H9 (cell line): ENCODE measurements at regions not wholly inside any gene's neighbourhood (a gene's known extent, or its start where the extent isn't known, plus 50 kb on each side); places are given as distances from the start of the nearest gene placed in this dataset.

Experiments used
- DNase-seq: peaks from one replicate; pipeline ENCODE4 v3.0.0-alpha.2; 2017
- H2AFZ ChIP-seq: one replicate; pipeline ENCODE4 v1.6.1; 2013; ENCODE audit warnings: mild to moderate bottlenecking, low read length, control low read depth, moderate library complexity
- H2AK5ac ChIP-seq: 2 replicates; pipeline ENCODE4 v1.6.1; 2013; ENCODE audit warnings: low read length, control low read depth, mixed read lengths; ENCODE audit not compliant: insufficient read length
- H2BK120ac ChIP-seq: one replicate; pipeline ENCODE4 v1.6.1; 2013; ENCODE audit warnings: low read depth, mild to moderate bottlenecking, low read length, control low read depth, inconsistent platforms; ENCODE audit not compliant: poor library complexity, severe bottlenecking
- H2BK12ac ChIP-seq: 2 replicates; pipeline ENCODE4 v1.6.1; 2013; ENCODE audit warnings: low read length, control low read depth, mixed read lengths, low read depth; ENCODE audit not compliant: insufficient read length
- H2BK15ac ChIP-seq: 2 replicates; pipeline ENCODE4 v1.6.1; 2013; ENCODE audit warnings: low read depth, low read length, control low read depth
- H2BK20ac ChIP-seq: one replicate; pipeline ENCODE4 v1.6.1; 2013; ENCODE audit warnings: low read depth, mild to moderate bottlenecking, low read length, control low read depth, inconsistent platforms; ENCODE audit not compliant: poor library complexity, severe bottlenecking
- H2BK5ac ChIP-seq: 2 replicates; pipeline ENCODE4 v1.6.1; 2013; ENCODE audit warnings: low read length, control low read depth, mixed read lengths; ENCODE audit not compliant: insufficient read length
- H3K14ac ChIP-seq: 2 replicates; pipeline ENCODE4 v1.6.1; 2013; ENCODE audit warnings: low read length, control low read depth; ENCODE audit not compliant: insufficient read depth
- H3K18ac ChIP-seq: 2 replicates; pipeline ENCODE4 v1.6.1; 2013; ENCODE audit warnings: low read depth, mild to moderate bottlenecking, mixed read lengths, low read length, control low read depth; ENCODE audit not compliant: insufficient read length
- H3K23ac ChIP-seq: 2 replicates; pipeline ENCODE4 v1.6.1; 2013; ENCODE audit warnings: low read length, control low read depth, mixed read lengths, low read depth; ENCODE audit not compliant: insufficient read length
- H3K23me2 ChIP-seq: 2 replicates; pipeline ENCODE4 v1.6.1; 2013; ENCODE audit warnings: low read depth, mild to moderate bottlenecking, mixed read lengths, low read length, control low read depth; ENCODE audit not compliant: insufficient read length, poor library complexity, severe bottlenecking
- H3K27ac ChIP-seq: 2 replicates; pipeline ENCODE4 v1.5.1; 2013; ENCODE audit warnings: low read length, control low read depth, mixed read lengths, low read depth; ENCODE audit not compliant: insufficient read length
- H3K27me3 ChIP-seq: 2 replicates; pipeline ENCODE4 v1.6.1; 2013; ENCODE audit warnings: low read length, control low read depth, inconsistent platforms; ENCODE audit not compliant: insufficient read depth
- H3K4ac ChIP-seq: 2 replicates; pipeline ENCODE4 v1.6.1; 2013; ENCODE audit warnings: low read depth, mild to moderate bottlenecking, control low read depth, inconsistent platforms, low read length, moderate library complexity
- H3K4me1 ChIP-seq: 2 replicates; pipeline ENCODE4 v1.6.1; 2013; ENCODE audit warnings: low read length, control low read depth, inconsistent platforms; ENCODE audit not compliant: insufficient read depth
- H3K4me2 ChIP-seq: 2 replicates; pipeline ENCODE4 v1.6.1; 2013; ENCODE audit warnings: low read length, control low read depth, mixed read lengths; ENCODE audit not compliant: insufficient read length, insufficient read depth
- H3K56ac ChIP-seq: 2 replicates; pipeline ENCODE4 v1.6.1; 2013; ENCODE audit warnings: low read depth, mild to moderate bottlenecking, mixed read lengths, low read length, control low read depth; ENCODE audit not compliant: insufficient read length
- H3K79me1 ChIP-seq: 2 replicates; pipeline ENCODE4 v1.6.1; 2013; ENCODE audit warnings: low read depth, mild to moderate bottlenecking, moderate library complexity, low read length, control low read depth, inconsistent platforms; ENCODE audit not compliant: insufficient read depth, poor library complexity, severe bottlenecking
- H3K79me2 ChIP-seq: 2 replicates; pipeline ENCODE4 v1.6.1; 2013; ENCODE audit warnings: low read length, control low read depth, inconsistent platforms; ENCODE audit not compliant: insufficient read depth
- H3K9ac ChIP-seq: 2 replicates; pipeline ENCODE4 v1.6.1; 2013; ENCODE audit warnings: low read length, control low read depth, mixed read lengths; ENCODE audit not compliant: insufficient read length; ENCODE audit errors: extremely low read depth
- H3K9me3 ChIP-seq: one replicate; pipeline ENCODE4 v1.6.1; 2013; ENCODE audit warnings: low read depth, low read length, inconsistent platforms; ENCODE audit not compliant: control insufficient read depth
- H3T11ph ChIP-seq: one replicate; pipeline ENCODE4 v1.6.1; 2013; ENCODE audit warnings: mild to moderate bottlenecking, low read length, control low read depth, inconsistent platforms
- H4K20me1 ChIP-seq: one replicate; pipeline ENCODE4 v1.6.1; 2013; ENCODE audit not compliant: control insufficient read depth, insufficient read length, insufficient read depth
- H4K5ac ChIP-seq: 2 replicates; pipeline ENCODE4 v1.6.1; 2013; ENCODE audit warnings: low read depth, mild to moderate bottlenecking, mixed read lengths, low read length, control low read depth; ENCODE audit not compliant: insufficient read length
- H4K8ac ChIP-seq: replicated peaks from 2 replicates; pipeline ENCODE4 v1.6.1; 2013; ENCODE audit warnings: low read length, control low read depth, mixed read lengths, low read depth; ENCODE audit not compliant: insufficient read length
- H4K91ac ChIP-seq: 2 replicates; pipeline ENCODE4 v1.6.1; 2013; ENCODE audit warnings: low read depth, mild to moderate bottlenecking, moderate library complexity, mixed read lengths, low read length, control low read depth; ENCODE audit not compliant: insufficient read length
- H3K27ac Mint-ChIP-seq, 3 experiments: 2 replicates in 2 of 3; 3 replicates in 1 of 3; pipeline ENCODE4 v1.8.0; 2020 to 2021; ENCODE audit warnings: mixed read lengths in 3 of 3, mild to moderate bottlenecking in 1 of 3, moderate library complexity in 1 of 3
- H3K27me3 Mint-ChIP-seq: 2 replicates; pipeline ENCODE4 v1.8.0; 2021; ENCODE audit warnings: low read depth, mild to moderate bottlenecking, moderate library complexity, mixed read lengths
- H3K36me3 Mint-ChIP-seq, 3 experiments: 2 replicates in 2 of 3; 3 replicates in 1 of 3; pipeline ENCODE4 v1.8.0; 2020 to 2021; ENCODE audit warnings: low read depth in 3 of 3, mixed read lengths in 3 of 3; ENCODE audit not compliant: insufficient read depth in 1 of 3
- H3K4me1 Mint-ChIP-seq, 2 experiments: 2 replicates each; pipeline ENCODE4 v1.8.0; 2020; ENCODE audit warnings: mixed read lengths in 2 of 2
- H3K4me3 Mint-ChIP-seq, 2 experiments: 2 replicates in 1 of 2; 3 replicates in 1 of 2; pipeline ENCODE4 v1.8.0; 2020 to 2021; ENCODE audit warnings: mild to moderate bottlenecking in 2 of 2, mixed read lengths in 2 of 2, moderate library complexity in 1 of 2
- H3K9me3 Mint-ChIP-seq, 2 experiments: 2 replicates in 1 of 2; 3 replicates in 1 of 2; pipeline ENCODE4 v1.8.0; 2020; ENCODE audit warnings: mild to moderate bottlenecking in 2 of 2, mixed read lengths in 2 of 2, moderate library complexity in 1 of 2
- CTCF ChIP-seq: fragments of 200-600 bp; sonication (generic); conservative IDR thresholded peaks from 3 replicates; pipeline ENCODE4 v1.8.0; 2021; ENCODE audit warnings: antibody characterized with exemption, mild to moderate bottlenecking
- WGBS: extraction: QIAGEN DNeasy Blood & Tissue Kit; methylation state at CpG from one replicate; pipeline ENCODE4 v1.1.7; 2013; ENCODE audit warnings: missing lambda C conversion rate, low lambda C conversion rate, mixed read lengths; ENCODE audit not compliant: insufficient read length; ENCODE audit errors: extremely low coverage; 5-methylcytosine and 5-hydroxymethylcytosine counted together

- WGBS: no CpG with 5 or more reads among the region's 5 CpGs
These were observed 371.9 kb upstream of the ZMIZ1 start for GRCh38 chr10:78696791-78697395.

More at GRCh38 chr10:78696791-78697395, 371.9 kb upstream of the ZMIZ1 start:
- Histone ChIP-seq H2BK12ac (no peak overlapping the region), H3K79me1 (no peaks in the 10 kb centered on the region), H4K8ac (no peak overlapping the region), H3K9me3 (no peaks in the 10 kb centered on the region), H3K9ac (no peak overlapping the region), H4K5ac (no peak overlapping the region), H2BK5ac (no peak overlapping the region), H3K23me2 (no peaks in the 10 kb centered on the region), H4K91ac (no peak overlapping the region), H3K4me1 (no peaks in the 10 kb centered on the region), H3K18ac (no peak overlapping the region), H3K27me3 (no peaks in the 10 kb centered on the region), H3K56ac (no peak overlapping the region), H3K14ac (no peak overlapping the region; the same call in 1 of the 2 replicates), H3K4ac (no peak overlapping the region), H2BK15ac (no peak overlapping the region), H3K27ac (no peak overlapping the region), H3T11ph (no peak overlapping the region), H2BK20ac (no peak overlapping the region), H2AFZ (no peak overlapping the region), H3K79me2 (no peaks in the 10 kb centered on the region), H2AK5ac (no peak overlapping the region), H3K23ac (no peak overlapping the region), H2BK120ac (no peak overlapping the region), H4K20me1 (no peaks in the 10 kb centered on the region), H3K4me2 (no peak overlapping the region)
- Mint-ChIP-seq H3K4me3 (no peak overlapping the region), H3K36me3 (no peaks in the 10 kb centered on the region), H3K9me3 (no peaks in the 10 kb centered on the region), H3K4me1 (no peaks in the 10 kb centered on the region), H3K27me3 (peaks cover 17% of the 10 kb centered on the region), H3K27ac (peak overlapping the region in 1 of 3 experiments; percentile 78; a peak in 1 of 7 replicates)
- TF ChIP-seq CTCF: no peak
- no peak for DNase-seq
